ENCODE measurements at regions not wholly inside any gene's neighbourhood (a gene's known extent, or its start where the extent isn't known, plus 50 kb on each side); places are given as distances from the start of the nearest gene placed in this dataset.

DNA sequence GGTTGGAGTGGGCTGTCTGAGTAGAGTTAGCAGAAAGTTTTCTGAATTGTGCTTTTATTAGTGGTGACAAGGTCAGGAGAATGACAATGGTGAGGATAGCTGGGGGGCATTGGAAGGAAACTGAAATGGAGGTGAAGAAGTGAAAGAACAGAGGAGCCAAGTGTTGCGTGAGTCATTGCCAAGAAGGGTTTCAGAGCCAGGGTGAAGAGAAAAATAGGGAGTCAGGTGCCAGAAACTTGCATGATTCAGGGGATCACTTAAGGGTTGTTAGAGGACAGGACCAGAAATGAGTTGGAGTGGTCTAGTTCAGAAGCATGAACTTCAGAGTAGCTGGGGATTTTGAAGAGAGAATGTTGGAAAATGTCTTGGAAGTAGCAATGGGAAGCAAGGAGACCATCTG lies 86.0 kb upstream of the GALNT15 start:
- TF ChIP-seq CTCF (IDR thresholded peaks at IDR 0.05) (no peak), POLR2A (IDR thresholded peaks at IDR 0.05) (no peak)
